GM12878 (cell line): ENCODE measurements at regions not wholly inside any gene's neighbourhood (a gene's known extent, or its start where the extent isn't known, plus 50 kb on each side); places are given as distances from the start of the nearest gene placed in this dataset.

Source experiments
- ASH2L ChIP-seq: fragments of 300-600, 200-600 bp; sonication (generic); IDR thresholded peaks from 2 replicates; pipeline ENCODE4 v1.6.1; 2017; ENCODE audit warnings: low read depth, mild to moderate bottlenecking, borderline replicate concordance
- BHLHE40 ChIP-seq, 2 experiments: fragments of 450-650 bp in 1 of 2; IDR thresholded peaks; 2 replicates each; pipeline ENCODE4 v1.6.1; 2011 to 2017; ENCODE audit warnings: low read depth in 2 of 2, borderline replicate concordance in 1 of 2, improper control_type of control experiment in 1 of 2, low read length in 1 of 2, mild to moderate bottlenecking in 1 of 2
- CBFB ChIP-seq: IDR thresholded peaks from 2 replicates; pipeline ENCODE4 v1.6.1; 2016; ENCODE audit warnings: antibody characterized with exemption, low read depth
- CREM ChIP-seq: IDR thresholded peaks from 2 replicates; pipeline ENCODE4 v1.6.1; 2014; ENCODE audit warnings: antibody characterized with exemption, low read depth
- DPF2 ChIP-seq: fragments of 450-650 bp; IDR thresholded peaks from 2 replicates; pipeline ENCODE4 v1.6.1; 2017; ENCODE audit warnings: mild to moderate bottlenecking
- EED ChIP-seq: sonication (generic); IDR thresholded peaks from 2 replicates; pipeline ENCODE4 v1.6.1; 2016; ENCODE audit warnings: antibody characterized with exemption, low read depth
- ETV6 ChIP-seq, 2 experiments: fragments of 450-650 bp in 1 of 2; IDR thresholded peaks in 1 of 2; conservative IDR thresholded peaks in 1 of 2; 2 replicates each; pipeline ENCODE4 v1.6.1; 2014; ENCODE audit warnings: antibody characterized with exemption in 1 of 2, borderline replicate concordance in 1 of 2, low read depth in 1 of 2, mild to moderate bottlenecking in 1 of 2, moderate library complexity in 1 of 2
- GABPA ChIP-seq: IDR thresholded peaks from 2 replicates; pipeline ENCODE4 v1.6.1; 2014; ENCODE audit warnings: antibody characterized with exemption, low read depth, mild to moderate bottlenecking, inconsistent platforms
- GATAD2B ChIP-seq: fragments of 450-650 bp; conservative IDR thresholded peaks from 2 replicates; pipeline ENCODE4 v1.6.1; 2017; ENCODE audit warnings: low read depth, mild to moderate bottlenecking, moderate library complexity
- IRF4 ChIP-seq: IDR thresholded peaks from 2 replicates; pipeline ENCODE4 v1.6.1; 2011; ENCODE audit warnings: low read depth, low read length
- KDM1A ChIP-seq: fragments of 200-600 bp; sonication (generic); IDR thresholded peaks from 2 replicates; pipeline ENCODE4 v1.6.1; 2016; ENCODE audit warnings: borderline replicate concordance
- MTA2 ChIP-seq: fragments of 450-650 bp; IDR thresholded peaks from 2 replicates; pipeline ENCODE4 v1.6.1; 2016; ENCODE audit warnings: low read depth, mild to moderate bottlenecking, moderate library complexity
- RUNX3 ChIP-seq: IDR thresholded peaks from 2 replicates; pipeline ENCODE4 v1.6.1; 2012; ENCODE audit warnings: low read length, inconsistent platforms
- SIX5 ChIP-seq: IDR thresholded peaks from 2 replicates; pipeline ENCODE4 v1.6.1; 2011; ENCODE audit warnings: mild to moderate bottlenecking, low read depth, low read length, moderate library complexity; ENCODE audit not compliant: severe bottlenecking
- SMAD5 ChIP-seq: IDR thresholded peaks from 2 replicates; pipeline ENCODE4 v1.6.1; 2016; ENCODE audit warnings: antibody characterized with exemption, low read depth
- SPI1 ChIP-seq: IDR thresholded peaks from 2 replicates; pipeline ENCODE4 v1.6.1; 2011; ENCODE audit warnings: low read depth, mild to moderate bottlenecking, low read length, moderate library complexity, borderline replicate concordance; ENCODE audit not compliant: insufficient read depth
- SREBF2 ChIP-seq: IDR thresholded peaks from 2 replicates; pipeline ENCODE4 v1.6.1; 2012; ENCODE audit warnings: mild to moderate bottlenecking, low read length
- TARDBP ChIP-seq: IDR thresholded peaks from 2 replicates; pipeline ENCODE4 v1.6.1; 2016; ENCODE audit warnings: borderline replicate concordance
- ZNF622 ChIP-seq: fragments of 450-650 bp; IDR thresholded peaks from 2 replicates; pipeline ENCODE4 v1.6.1; 2017; ENCODE audit warnings: mild to moderate bottlenecking, inconsistent platforms
- TF ChIP-seq, protein P1 (sequence below): fragments of 450-650 bp; IDR thresholded peaks from 2 replicates; pipeline ENCODE4 v1.6.1; 2017; ENCODE audit warnings: antibody characterized with exemption, mild to moderate bottlenecking, moderate library complexity
- TF ChIP-seq, protein P2 (sequence below): fragments of 450-650 bp; IDR thresholded peaks from 2 replicates; pipeline ENCODE4 v1.6.1; 2018; ENCODE audit warnings: borderline replicate concordance, mild to moderate bottlenecking; ENCODE audit not compliant: partially characterized antibody
- TF ChIP-seq, protein P3 (sequence below): fragments of 150-350 bp; IDR thresholded peaks from 2 replicates; pipeline ENCODE4 v1.6.1; 2016; ENCODE audit warnings: low read depth, low read length
- TF ChIP-seq, protein P4 (sequence below): IDR thresholded peaks from 2 replicates; pipeline ENCODE4 v1.6.1; 2011; ENCODE audit warnings: low read depth, mild to moderate bottlenecking, low read length, moderate library complexity, borderline replicate concordance; ENCODE audit errors: extremely low read depth

DNA sequence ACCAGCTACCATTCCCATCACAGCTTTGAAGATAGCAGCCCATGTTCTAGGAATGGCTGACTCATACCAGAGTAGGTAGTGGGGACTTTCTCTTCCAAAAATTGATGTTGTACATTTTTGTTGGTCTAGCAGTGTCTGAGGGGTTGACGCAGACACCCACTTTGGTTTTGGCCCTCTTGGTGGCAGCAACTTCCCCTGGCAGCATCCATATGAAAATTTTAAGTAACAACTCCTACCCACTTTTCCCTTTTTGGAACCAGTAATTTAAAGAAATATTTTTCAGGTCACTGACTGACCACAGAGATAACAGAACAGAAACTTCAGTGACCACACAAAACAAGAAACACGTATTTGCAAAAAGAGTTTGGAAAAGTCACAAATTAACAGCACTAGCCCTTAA is 162.0 kb upstream of the TMCC3 start (continued):
- no peak for TF ChIP-seq ZNF622
- TF ChIP-seq GATAD2B, result 0 out of 2 replicates have a peak, but pooled peaks have one; percentile 63
- TF ChIP-seq CREM, result peak; percentile 5; the same call in 1 of the 2 replicates
- TF ChIP-seq GABPA, result 0 out of 2 replicates have a peak, but pooled peaks have one; percentile 20
- peak; percentile 84 for TF ChIP-seq EED
- no peak for TF ChIP-seq CBFB
- TF ChIP-seq, protein P1, sequence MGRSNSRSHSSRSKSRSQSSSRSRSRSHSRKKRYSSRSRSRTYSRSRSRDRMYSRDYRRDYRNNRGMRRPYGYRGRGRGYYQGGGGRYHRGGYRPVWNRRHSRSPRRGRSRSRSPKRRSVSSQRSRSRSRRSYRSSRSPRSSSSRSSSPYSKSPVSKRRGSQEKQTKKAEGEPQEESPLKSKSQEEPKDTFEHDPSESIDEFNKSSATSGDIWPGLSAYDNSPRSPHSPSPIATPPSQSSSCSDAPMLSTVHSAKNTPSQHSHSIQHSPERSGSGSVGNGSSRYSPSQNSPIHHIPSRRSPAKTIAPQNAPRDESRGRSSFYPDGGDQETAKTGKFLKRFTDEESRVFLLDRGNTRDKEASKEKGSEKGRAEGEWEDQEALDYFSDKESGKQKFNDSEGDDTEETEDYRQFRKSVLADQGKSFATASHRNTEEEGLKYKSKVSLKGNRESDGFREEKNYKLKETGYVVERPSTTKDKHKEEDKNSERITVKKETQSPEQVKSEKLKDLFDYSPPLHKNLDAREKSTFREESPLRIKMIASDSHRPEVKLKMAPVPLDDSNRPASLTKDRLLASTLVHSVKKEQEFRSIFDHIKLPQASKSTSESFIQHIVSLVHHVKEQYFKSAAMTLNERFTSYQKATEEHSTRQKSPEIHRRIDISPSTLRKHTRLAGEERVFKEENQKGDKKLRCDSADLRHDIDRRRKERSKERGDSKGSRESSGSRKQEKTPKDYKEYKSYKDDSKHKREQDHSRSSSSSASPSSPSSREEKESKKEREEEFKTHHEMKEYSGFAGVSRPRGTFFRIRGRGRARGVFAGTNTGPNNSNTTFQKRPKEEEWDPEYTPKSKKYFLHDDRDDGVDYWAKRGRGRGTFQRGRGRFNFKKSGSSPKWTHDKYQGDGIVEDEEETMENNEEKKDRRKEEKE, result no peak
- no peak for TF ChIP-seq SIX5
- peak; percentile 71; the same call in 1 of the 2 replicates for TF ChIP-seq SPI1
- peak; percentile 85 for TF ChIP-seq MTA2
- TF ChIP-seq DPF2, result peak; percentile 82
- no peak for TF ChIP-seq KDM1A
- no peak for TF ChIP-seq TARDBP
- TF ChIP-seq ETV6 (conservative IDR thresholded peaks at IDR 0.05 in 1 of 2, IDR thresholded peaks at IDR 0.05 in 1 of 2; ENCODE audit: borderline replicate concordance in 1 of 2, low read depth in 1 of 2), result no peak
- TF ChIP-seq BHLHE40 (IDR thresholded peaks at IDR 0.05; ENCODE audit: borderline replicate concordance in 1 of 2, low read depth in 2 of 2, low read length in 1 of 2), result 0 out of 4 replicates have a peak, but pooled peaks of 1 of the 2 experiments have one; percentile 16
- TF ChIP-seq, protein P2, sequence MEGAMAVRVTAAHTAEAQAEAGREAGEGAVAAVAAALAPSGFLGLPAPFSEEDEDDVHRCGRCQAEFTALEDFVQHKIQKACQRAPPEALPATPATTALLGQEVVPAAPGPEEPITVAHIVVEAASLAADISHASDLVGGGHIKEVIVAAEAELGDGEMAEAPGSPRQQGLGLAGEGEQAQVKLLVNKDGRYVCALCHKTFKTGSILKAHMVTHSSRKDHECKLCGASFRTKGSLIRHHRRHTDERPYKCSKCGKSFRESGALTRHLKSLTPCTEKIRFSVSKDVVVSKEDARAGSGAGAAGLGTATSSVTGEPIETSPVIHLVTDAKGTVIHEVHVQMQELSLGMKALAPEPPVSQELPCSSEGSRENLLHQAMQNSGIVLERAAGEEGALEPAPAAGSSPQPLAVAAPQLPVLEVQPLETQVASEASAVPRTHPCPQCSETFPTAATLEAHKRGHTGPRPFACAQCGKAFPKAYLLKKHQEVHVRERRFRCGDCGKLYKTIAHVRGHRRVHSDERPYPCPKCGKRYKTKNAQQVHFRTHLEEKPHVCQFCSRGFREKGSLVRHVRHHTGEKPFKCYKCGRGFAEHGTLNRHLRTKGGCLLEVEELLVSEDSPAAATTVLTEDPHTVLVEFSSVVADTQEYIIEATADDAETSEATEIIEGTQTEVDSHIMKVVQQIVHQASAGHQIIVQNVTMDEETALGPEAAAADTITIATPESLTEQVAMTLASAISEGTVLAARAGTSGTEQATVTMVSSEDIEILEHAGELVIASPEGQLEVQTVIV, result no peak
- peak; percentile 36; the same call in 1 of the 2 replicates for TF ChIP-seq IRF4
- no peak for TF ChIP-seq SREBF2
- 0 out of 2 replicates have a peak, but pooled peaks have one; percentile 21 for TF ChIP-seq SMAD5
- TF ChIP-seq, protein P3, sequence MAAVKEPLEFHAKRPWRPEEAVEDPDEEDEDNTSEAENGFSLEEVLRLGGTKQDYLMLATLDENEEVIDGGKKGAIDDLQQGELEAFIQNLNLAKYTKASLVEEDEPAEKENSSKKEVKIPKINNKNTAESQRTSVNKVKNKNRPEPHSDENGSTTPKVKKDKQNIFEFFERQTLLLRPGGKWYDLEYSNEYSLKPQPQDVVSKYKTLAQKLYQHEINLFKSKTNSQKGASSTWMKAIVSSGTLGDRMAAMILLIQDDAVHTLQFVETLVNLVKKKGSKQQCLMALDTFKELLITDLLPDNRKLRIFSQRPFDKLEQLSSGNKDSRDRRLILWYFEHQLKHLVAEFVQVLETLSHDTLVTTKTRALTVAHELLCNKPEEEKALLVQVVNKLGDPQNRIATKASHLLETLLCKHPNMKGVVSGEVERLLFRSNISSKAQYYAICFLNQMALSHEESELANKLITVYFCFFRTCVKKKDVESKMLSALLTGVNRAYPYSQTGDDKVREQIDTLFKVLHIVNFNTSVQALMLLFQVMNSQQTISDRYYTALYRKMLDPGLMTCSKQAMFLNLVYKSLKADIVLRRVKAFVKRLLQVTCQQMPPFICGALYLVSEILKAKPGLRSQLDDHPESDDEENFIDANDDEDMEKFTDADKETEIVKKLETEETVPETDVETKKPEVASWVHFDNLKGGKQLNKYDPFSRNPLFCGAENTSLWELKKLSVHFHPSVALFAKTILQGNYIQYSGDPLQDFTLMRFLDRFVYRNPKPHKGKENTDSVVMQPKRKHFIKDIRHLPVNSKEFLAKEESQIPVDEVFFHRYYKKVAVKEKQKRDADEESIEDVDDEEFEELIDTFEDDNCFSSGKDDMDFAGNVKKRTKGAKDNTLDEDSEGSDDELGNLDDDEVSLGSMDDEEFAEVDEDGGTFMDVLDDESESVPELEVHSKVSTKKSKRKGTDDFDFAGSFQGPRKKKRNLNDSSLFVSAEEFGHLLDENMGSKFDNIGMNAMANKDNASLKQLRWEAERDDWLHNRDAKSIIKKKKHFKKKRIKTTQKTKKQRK, result no peak
- TF ChIP-seq RUNX3, result peak; percentile 96
- TF ChIP-seq, protein P4, sequence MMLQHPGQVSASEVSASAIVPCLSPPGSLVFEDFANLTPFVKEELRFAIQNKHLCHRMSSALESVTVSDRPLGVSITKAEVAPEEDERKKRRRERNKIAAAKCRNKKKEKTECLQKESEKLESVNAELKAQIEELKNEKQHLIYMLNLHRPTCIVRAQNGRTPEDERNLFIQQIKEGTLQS, result no peak
- no peak for TF ChIP-seq ASH2L
